Activated T-cell treated with anti-CD3 and anti-CD28 coated beads for 48 hours (primary cell): ENCODE measurements at regions not wholly inside any gene's neighbourhood (a gene's known extent, or its start where the extent isn't known, plus 50 kb on each side); places are given as distances from the start of the nearest gene placed in this dataset.

Experiments used
- DNase-seq: peaks from one replicate; pipeline ENCODE4 v3.0.0-alpha.2; 2020; ENCODE audit warnings: low read depth

- DNase-seq = no peak
These were observed 451.7 kb downstream of the TSHZ3 start for GRCh38 chr19:30897553-30897952.

GRCh38 chr19:30897034-30897433 lies 452.2 kb downstream of the TSHZ3 start:
- no peak for DNase-seq

- DNase-seq = no peak
These were observed 452.7 kb downstream of the TSHZ3 start for GRCh38 chr19:30896554-30896953.

GRCh38 chr19:30895946-30896345 lies 453.3 kb downstream of the TSHZ3 start:
- no peak for DNase-seq

- no peak for DNase-seq
These were observed 458.2 kb downstream of the TSHZ3 start for GRCh38 chr19:30891051-30891450.

- DNase-seq = no peak
These were observed 459.2 kb downstream of the TSHZ3 start for GRCh38 chr19:30890033-30890432.

GRCh38 chr19:30888937-30889336 lies 460.3 kb downstream of the TSHZ3 start:
- DNase-seq = no peak

- DNase-seq = no peak
These were observed 462.2 kb downstream of the TSHZ3 start for GRCh38 chr19:30887042-30887441.

GRCh38 chr19:30886222-30886621 lies 463.0 kb downstream of the TSHZ3 start:
- no peak for DNase-seq

GRCh38 chr19:30884146-30884812 lies 465.0 kb downstream of the TSHZ3 start:
- DNase-seq = no peak

GRCh38 chr19:30883071-30883470 lies 466.2 kb downstream of the TSHZ3 start:
- no peak for DNase-seq

- no peak for DNase-seq
These were observed 466.7 kb downstream of the TSHZ3 start for GRCh38 chr19:30882411-30883005.

- DNase-seq = no peak
These were observed 467.3 kb downstream of the TSHZ3 start for GRCh38 chr19:30881930-30882329.

GRCh38 chr19:30881281-30881680 lies 468.0 kb downstream of the TSHZ3 start:
- no peak for DNase-seq

GRCh38 chr19:30880551-30880950 lies 468.7 kb downstream of the TSHZ3 start:
- DNase-seq = no peak

GRCh38 chr19:30880151-30880550 lies 469.1 kb downstream of the TSHZ3 start:
- no peak for DNase-seq

- DNase-seq = no peak
These were observed 469.5 kb downstream of the TSHZ3 start for GRCh38 chr19:30879736-30880135.

- no peak for DNase-seq
These were observed 470.0 kb downstream of the TSHZ3 start for GRCh38 chr19:30879225-30879624.

GRCh38 chr19:30878495-30878894 lies 470.7 kb downstream of the TSHZ3 start:
- DNase-seq = no peak

GRCh38 chr19:30877661-30878113 lies 471.5 kb downstream of the TSHZ3 start:
- no peak for DNase-seq

GRCh38 chr19:30873691-30874090 lies 475.5 kb downstream of the TSHZ3 start:
- no peak for DNase-seq

- no peak for DNase-seq
These were observed 476.2 kb downstream of the TSHZ3 start for GRCh38 chr19:30873003-30873402.

- DNase-seq = no peak
These were observed 477.3 kb downstream of the TSHZ3 start for GRCh38 chr19:30871979-30872378.

GRCh38 chr19:30870876-30871275 lies 478.4 kb downstream of the TSHZ3 start:
- no peak for DNase-seq
